GM21619 (cell line): ENCODE measurements at regions not wholly inside any gene's neighbourhood (a gene's known extent, or its start where the extent isn't known, plus 50 kb on each side); places are given as distances from the start of the nearest gene placed in this dataset.
"Not testable (repeated sequence)": the region's sequence is repeated elsewhere in the genome, so short reads cannot be mapped to it uniquely, and the experiment has no call there.

Experiments
- ATAC-seq: cut with Tn5 transposase; IDR thresholded peaks from one replicate; pipeline ENCODE4 v1.9.1; 2021; ENCODE audit not compliant: unreplicated experiment

GRCh38 chrY:7320171-7320570, 408.6 kb upstream of the AMELY start:
- ATAC-seq = not testable (repeated sequence)

GRCh38 chrY:7318122-7318521, 406.6 kb upstream of the AMELY start:
- ATAC-seq = no peak

- no peak for ATAC-seq
Observed at GRCh38 chrY:7317571-7317970, 406.0 kb upstream of the AMELY start.

GRCh38 chrY:7310482-7311269, 399.1 kb upstream of the AMELY start:
- peak; percentile 60 for ATAC-seq

- ATAC-seq = no peak
Observed at GRCh38 chrY:7308816-7309215, 397.3 kb upstream of the AMELY start.

GRCh38 chrY:7302306-7302705, 390.8 kb upstream of the AMELY start:
- no peak for ATAC-seq

GRCh38 chrY:7299960-7300359, 388.4 kb upstream of the AMELY start:
- no peak for ATAC-seq

- no peak for ATAC-seq
Observed at GRCh38 chrY:7292113-7292512, 380.6 kb upstream of the AMELY start.

- peak; percentile 81 for ATAC-seq
Observed at GRCh38 chrY:7289889-7290833, 378.6 kb upstream of the AMELY start.

- no peak for ATAC-seq
Observed at GRCh38 chrY:7288611-7289010, 377.1 kb upstream of the AMELY start.

GRCh38 chrY:7287963-7288362, 376.4 kb upstream of the AMELY start:
- not testable (repeated sequence) for ATAC-seq

- no peak for ATAC-seq
Observed at GRCh38 chrY:7285388-7285787, 373.8 kb upstream of the AMELY start.

GRCh38 chrY:7283001-7283400, 371.4 kb upstream of the AMELY start:
- ATAC-seq = no peak

GRCh38 chrY:7280151-7280740, 368.7 kb upstream of the AMELY start:
- not testable (repeated sequence) for ATAC-seq

- no peak for ATAC-seq
Observed at GRCh38 chrY:7275751-7276150, 364.2 kb upstream of the AMELY start.

GRCh38 chrY:7275014-7275413, 363.5 kb upstream of the AMELY start:
- ATAC-seq = no peak

- peak; percentile 5 for ATAC-seq
Observed at GRCh38 chrY:7274369-7274913, 362.9 kb upstream of the AMELY start.

- peak; percentile 69 for ATAC-seq
Observed at GRCh38 chrY:7273587-7274203, 362.1 kb upstream of the AMELY start.

GRCh38 chrY:7272556-7273195, 361.1 kb upstream of the AMELY start:
- peak; percentile 31 for ATAC-seq

- ATAC-seq = no peak
Observed at GRCh38 chrY:7263773-7264172, 352.2 kb upstream of the AMELY start.
